ENCODE measurements at regions not wholly inside any gene's neighbourhood (a gene's known extent, or its start where the extent isn't known, plus 50 kb on each side); places are given as distances from the start of the nearest gene placed in this dataset.

DNA sequence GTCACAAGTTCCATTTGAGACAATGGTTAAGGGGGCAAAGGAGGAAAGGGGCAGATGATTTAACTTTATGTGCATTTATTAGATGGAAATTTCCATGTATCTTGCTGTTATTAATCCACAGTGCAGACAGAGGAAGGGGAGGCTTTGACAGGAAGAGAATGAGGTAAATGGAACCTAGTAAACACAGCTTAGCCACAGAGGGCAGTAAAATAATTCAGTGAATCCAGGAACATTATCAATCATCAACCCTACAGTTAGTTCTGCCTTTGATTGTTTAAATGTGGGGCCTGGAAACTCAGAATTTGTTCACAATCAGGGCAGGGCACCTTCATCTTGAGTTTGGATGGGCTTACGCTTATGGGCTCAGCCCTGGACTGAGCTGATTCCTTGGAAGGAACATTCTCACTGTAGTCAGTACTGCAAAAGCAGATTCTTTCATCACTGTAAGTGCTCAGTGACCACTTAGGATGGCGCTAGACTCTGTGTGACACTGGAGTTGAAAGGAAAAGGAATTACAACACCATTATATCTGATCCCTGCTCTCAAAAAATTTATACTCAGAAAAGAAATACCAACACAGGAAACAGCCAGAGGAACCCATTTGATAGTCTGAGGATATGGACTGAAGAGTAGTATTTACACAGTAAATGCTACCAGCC, 169.5 kb downstream of the PIK3R1 start:
- H3K4me1 ChIP-seq (ENCODE audit: insufficient read depth) = no peaks in the 10 kb centered on the region
- DNase-seq (ENCODE audit: extremely low spot score) = no peak
- 93% methylated on average over 2 of the region's 2 CpGs for WGBS
- H3K4me3 ChIP-seq (ENCODE audit: low read depth, low read length) = no peak overlapping the region
- H3K27ac ChIP-seq (ENCODE audit: low read depth) = no peak overlapping the region
- H3K36me3 ChIP-seq (ENCODE audit: insufficient read depth) = no peaks in the 10 kb centered on the region

DNA sequence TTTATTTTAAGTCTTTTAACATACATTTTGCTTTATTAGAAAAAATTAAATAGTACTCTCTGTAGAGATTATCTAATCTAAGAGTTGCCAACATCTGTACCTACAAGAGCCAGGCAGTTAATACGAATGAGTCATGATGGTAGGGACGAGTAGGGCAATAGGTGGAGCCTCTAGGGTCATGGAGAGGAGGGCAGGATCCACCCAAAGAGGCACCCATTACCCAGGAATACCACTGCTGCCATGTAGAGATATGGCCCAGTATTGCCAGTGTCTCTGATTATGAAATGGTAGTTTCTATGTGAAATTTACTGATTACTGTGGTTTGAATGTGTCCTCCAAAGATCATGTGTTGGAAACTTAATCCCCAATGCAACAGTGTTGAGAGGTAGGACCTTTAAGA, 170.4 kb downstream of the PIK3R1 start:
- H3K4me1 ChIP-seq (ENCODE audit: insufficient read depth) = no peaks in the 10 kb centered on the region
- H3K4me3 ChIP-seq (ENCODE audit: low read depth, low read length) = no peak overlapping the region
- no peak overlapping the region for H3K27ac ChIP-seq (ENCODE audit: low read depth)
- WGBS = 84% methylated on average over 2 of the region's 2 CpGs
- no peak for DNase-seq (ENCODE audit: extremely low spot score)
- H3K36me3 ChIP-seq (ENCODE audit: insufficient read depth) = no peaks in the 10 kb centered on the region

DNA sequence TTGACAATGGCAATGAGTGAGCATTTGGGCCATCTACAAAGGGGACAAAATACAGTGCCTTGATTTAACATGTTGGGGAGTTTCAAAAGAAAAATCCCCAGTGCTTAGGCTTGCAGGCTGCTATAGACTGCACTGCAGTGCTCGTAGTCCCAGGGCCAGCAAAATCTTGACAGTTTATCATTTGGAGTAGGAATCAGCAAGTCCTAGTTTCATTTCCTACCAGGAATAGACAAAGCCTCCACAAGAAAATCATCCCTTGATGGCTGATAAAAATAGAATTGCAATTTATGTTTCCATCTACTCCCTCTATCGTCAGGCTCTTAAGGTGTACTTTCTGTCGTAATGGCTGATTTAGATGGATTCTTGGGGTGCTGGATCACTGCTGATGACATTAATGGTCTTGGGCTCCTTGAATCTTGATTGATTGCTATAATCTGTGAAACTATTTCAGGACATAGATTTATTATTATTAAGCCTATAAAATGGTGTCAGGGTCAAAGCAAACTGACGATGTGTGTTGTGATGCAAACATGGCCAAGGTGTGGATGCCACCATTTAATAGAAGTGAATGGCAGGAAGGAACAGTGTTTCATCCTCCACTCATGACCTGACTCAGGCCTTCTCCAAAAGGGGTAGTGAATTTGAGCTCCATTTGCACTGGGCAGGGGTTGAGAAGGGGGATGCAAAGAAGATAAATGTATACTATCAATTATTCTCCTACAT, 171.7 kb downstream of the PIK3R1 start:
- H3K4me3 ChIP-seq (ENCODE audit: low read depth, low read length) = no peak overlapping the region
- no peak overlapping the region for H3K27ac ChIP-seq (ENCODE audit: low read depth)
- H3K4me1 ChIP-seq (ENCODE audit: insufficient read depth) = no peaks in the 10 kb centered on the region
- 96% methylated on average over 4 of the region's 4 CpGs for WGBS
- no peak for DNase-seq (ENCODE audit: extremely low spot score)
- H3K36me3 ChIP-seq (ENCODE audit: insufficient read depth) = no peaks in the 10 kb centered on the region

DNA sequence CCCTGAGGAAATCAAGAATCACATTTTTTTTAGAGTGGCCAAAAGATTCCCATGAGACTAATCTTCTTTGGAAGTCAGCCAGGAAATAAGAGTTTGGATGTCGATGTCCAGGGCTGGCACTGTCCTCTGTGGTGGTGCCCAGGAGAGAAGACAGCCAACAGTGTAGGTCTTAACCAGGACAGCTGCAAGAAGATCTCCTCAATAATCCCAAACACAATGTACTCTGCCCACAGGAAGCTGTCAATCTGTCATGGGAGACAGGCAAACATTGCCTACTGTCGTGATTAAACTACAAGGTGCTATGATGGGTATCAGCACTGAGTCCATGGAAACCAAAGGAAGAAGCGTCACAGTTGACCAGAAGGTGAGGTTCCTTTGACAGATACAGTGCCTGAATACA, 174.1 kb downstream of the PIK3R1 start:
- WGBS = 66% methylated on average over 3 of the region's 3 CpGs
- Histone ChIP-seq H3K36me3 (ENCODE audit: insufficient read depth) (no peaks in the 10 kb centered on the region), H3K4me1 (ENCODE audit: insufficient read depth) (no peaks in the 10 kb centered on the region), H3K4me3 (ENCODE audit: low read depth, low read length) (no peak overlapping the region), H3K27ac (ENCODE audit: low read depth) (no peak overlapping the region)
- DNase-seq (ENCODE audit: extremely low spot score) = no peak

DNA sequence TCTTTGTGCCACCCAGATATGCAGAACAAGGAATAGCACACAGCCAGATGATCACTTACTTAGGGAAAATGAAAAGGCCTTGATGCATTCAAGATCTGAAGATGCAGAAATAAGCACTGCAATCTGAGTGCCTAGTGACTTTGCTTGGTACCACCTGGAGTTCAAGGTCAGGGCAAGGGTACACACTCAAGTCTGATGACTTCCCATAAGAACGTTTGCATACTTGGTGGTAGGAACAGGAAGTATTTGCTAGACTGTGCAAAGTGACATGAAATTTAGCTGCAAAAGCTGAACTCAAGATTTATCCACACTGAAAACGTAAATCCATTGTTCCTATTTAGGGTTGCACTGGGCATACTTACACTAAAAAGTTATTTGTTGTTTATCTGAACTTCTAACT, 177.1 kb downstream of the PIK3R1 start:
- Histone ChIP-seq H3K27ac (ENCODE audit: low read depth) (no peak overlapping the region), H3K4me3 (ENCODE audit: low read depth, low read length) (no peak overlapping the region), H3K4me1 (ENCODE audit: insufficient read depth) (peaks cover 2% of the 10 kb centered on the region), H3K36me3 (ENCODE audit: insufficient read depth) (no peaks in the 10 kb centered on the region)
- DNase-seq (ENCODE audit: extremely low spot score) = no peak
- 61% methylated on average over 2 of the region's 2 CpGs for WGBS

DNA sequence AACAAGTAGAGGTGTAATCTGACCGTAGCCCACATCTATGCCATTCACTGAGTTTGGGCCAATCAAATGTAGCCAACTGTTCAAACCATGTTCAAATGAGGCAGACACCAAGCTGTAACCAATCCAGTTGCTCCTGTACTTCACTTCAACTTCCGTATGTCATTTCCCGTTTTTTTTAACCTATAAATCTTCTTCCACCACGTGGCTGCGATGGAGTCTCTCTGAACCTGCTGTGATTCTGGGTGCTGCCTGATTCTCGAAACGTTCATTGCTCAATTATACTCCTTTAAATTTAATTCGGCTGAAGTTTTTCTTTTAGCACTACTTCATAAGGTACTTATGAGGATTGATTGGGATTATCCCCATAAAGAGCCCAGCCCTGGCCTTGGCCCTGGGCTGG, 179.7 kb downstream of the PIK3R1 start:
- 94% methylated on average over 8 of the region's 8 CpGs for WGBS
- no peak overlapping the region for H3K27ac ChIP-seq (ENCODE audit: low read depth)
- H3K4me3 ChIP-seq (ENCODE audit: low read depth, low read length) = no peak overlapping the region
- H3K36me3 ChIP-seq (ENCODE audit: insufficient read depth) = no peaks in the 10 kb centered on the region
- DNase-seq (ENCODE audit: extremely low spot score) = no peak
- H3K4me1 ChIP-seq (ENCODE audit: insufficient read depth) = peaks cover 2% of the 10 kb centered on the region

DNA sequence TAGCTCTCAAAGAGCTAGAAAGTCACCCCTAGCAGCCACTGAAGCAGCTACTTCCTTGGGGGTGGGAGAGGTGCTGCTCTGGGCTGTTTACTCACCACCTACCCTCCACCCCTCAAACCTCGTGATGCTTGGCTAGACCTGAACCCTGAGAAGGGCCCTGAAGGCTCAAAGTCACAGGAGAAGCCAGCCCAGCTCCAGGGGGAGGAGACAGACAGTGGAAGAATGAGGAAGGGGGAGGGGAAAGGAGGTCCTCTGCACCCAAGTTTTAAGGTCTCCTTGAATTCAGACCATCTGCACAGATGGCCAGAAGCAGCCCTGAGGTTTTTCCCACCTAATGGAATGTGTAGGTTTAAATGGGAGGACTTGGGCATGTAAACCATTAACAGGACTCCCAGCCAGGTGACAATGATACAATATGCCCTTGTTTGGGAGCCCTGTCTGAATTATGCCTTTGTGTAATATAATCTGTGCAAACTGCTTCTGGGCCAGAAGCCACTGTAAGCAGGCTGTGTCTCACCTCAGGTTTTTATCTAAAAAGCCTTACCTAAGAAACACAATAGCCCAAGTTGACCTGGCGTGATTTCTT, 180.5 kb downstream of the PIK3R1 start:
- Histone ChIP-seq H3K27ac (ENCODE audit: low read depth) (no peak overlapping the region), H3K36me3 (ENCODE audit: insufficient read depth) (no peaks in the 10 kb centered on the region), H3K4me1 (ENCODE audit: insufficient read depth) (peaks cover 2% of the 10 kb centered on the region), H3K4me3 (ENCODE audit: low read depth, low read length) (no peak overlapping the region)
- DNase-seq (ENCODE audit: extremely low spot score) = no peak
- 81% methylated on average over 2 of the region's 2 CpGs for WGBS

DNA sequence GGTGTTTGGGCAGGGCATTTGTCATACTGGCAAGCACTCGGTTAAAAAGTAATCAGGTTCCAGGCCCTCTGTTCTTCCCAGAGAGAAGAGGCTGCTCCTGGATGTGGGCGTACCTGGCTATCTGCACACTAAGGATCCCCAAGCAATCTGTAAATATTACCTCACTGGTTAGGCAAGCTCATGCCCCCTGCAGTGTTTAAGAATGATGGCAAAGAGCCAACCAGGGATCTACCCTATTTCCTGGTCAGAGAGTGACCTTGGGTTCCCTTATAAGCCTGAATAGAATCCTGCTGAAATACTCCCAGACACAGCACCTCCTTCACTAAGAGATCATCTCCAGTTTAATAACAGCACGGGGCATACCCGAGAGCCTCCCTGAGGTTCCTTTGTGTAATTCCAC, 181.2 kb downstream of the PIK3R1 start:
- no peak overlapping the region for H3K4me3 ChIP-seq (ENCODE audit: low read depth, low read length)
- peaks cover 2% of the 10 kb centered on the region for H3K4me1 ChIP-seq (ENCODE audit: insufficient read depth)
- no peak overlapping the region for H3K27ac ChIP-seq (ENCODE audit: low read depth)
- no peak for DNase-seq (ENCODE audit: extremely low spot score)
- no peaks in the 10 kb centered on the region for H3K36me3 ChIP-seq (ENCODE audit: insufficient read depth)
- WGBS = 86% methylated on average over 4 of the region's 4 CpGs

DNA sequence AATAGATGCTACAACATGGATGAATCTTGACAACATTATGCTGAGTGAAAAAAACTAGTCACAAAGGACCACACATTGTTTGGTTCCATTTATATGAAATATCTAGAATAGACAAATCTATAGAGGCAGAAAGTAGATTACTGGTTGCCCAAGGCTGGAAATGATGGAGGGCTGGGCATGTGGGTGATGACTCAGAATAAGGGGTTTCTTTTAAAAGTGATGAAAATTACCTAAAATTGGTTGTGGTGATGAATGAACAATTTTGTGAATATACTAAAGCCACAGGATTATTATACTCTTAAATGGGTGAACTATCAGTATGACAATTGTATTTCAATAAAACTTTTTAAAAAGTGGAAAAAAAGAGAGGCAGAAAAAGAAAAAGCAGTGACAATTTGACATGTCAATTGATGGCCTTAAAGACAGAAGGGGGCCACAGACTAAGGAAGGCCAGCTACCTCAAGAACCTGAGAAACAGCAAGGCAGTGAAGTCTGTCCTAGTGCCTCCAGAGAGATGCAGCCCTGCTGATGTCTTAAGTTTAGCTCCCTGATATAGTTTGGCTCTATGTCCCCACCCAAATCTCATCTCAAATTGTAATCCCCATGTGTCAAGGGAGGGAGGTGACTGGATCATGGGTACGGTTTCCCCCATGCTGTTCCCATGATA, 182.7 kb downstream of the PIK3R1 start:
- no peaks in the 10 kb centered on the region for H3K36me3 ChIP-seq (ENCODE audit: insufficient read depth)
- no peak for DNase-seq (ENCODE audit: extremely low spot score)
- H3K27ac ChIP-seq (ENCODE audit: low read depth) = no peak overlapping the region
- 72% methylated on average over 1 of the region's 1 CpG for WGBS
- H3K4me3 ChIP-seq (ENCODE audit: low read depth, low read length) = no peak overlapping the region
- H3K4me1 ChIP-seq (ENCODE audit: insufficient read depth) = peaks cover 2% of the 10 kb centered on the region

DNA sequence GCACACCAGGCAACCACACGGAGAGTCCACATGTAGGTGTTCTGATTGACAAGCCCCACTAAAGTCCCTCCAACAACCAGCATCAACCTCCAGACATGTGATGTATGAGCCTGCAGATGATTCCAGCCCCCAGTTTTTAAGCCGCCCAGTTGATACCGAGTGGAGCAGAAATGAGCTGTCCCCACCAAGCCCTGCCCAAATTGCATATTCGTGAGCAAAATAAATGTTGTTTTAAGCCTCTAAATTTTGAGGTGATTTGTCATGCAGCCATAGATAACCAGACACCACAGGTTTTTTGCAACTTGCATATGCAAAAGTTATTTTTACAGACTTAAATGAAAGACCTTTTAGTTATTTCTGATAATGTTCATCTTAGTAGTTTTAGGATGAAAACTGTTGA, 187.7 kb downstream of the PIK3R1 start:
- 78% methylated on average over 4 of the region's 4 CpGs for WGBS

DNA sequence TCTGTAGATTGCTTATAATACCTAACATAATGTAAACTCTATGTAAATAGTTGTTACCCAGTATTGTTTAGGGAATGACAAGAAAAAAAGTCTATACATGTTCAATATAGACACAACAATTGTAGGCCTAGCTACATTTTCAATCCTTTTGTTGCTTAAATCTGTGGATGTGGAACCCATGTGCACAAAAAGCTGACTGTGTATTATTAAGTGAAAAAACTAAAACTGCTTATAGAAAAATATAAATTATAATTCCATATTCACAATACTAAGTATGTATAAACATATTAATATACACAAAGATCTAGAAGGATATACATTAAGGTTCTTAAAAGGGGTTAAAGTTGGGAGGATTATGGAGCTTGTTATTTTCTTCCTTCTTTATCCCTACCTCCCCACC, 188.7 kb downstream of the PIK3R1 start:
- Histone ChIP-seq H3K4me3 (ENCODE audit: low read depth, low read length) (no peak overlapping the region), H3K27ac (ENCODE audit: low read depth) (no peak overlapping the region), H3K36me3 (ENCODE audit: insufficient read depth) (no peaks in the 10 kb centered on the region), H3K4me1 (ENCODE audit: insufficient read depth) (no peaks in the 10 kb centered on the region)
- no peak for DNase-seq (ENCODE audit: extremely low spot score)

More for the DNA sequence above, 187.7 kb downstream of the PIK3R1 start:
- DNase-seq (ENCODE audit: extremely low spot score) = no peak
- Histone ChIP-seq H3K36me3 (ENCODE audit: insufficient read depth) (no peaks in the 10 kb centered on the region), H3K4me3 (ENCODE audit: low read depth, low read length) (no peak overlapping the region), H3K27ac (ENCODE audit: low read depth) (no peak overlapping the region), H3K4me1 (ENCODE audit: insufficient read depth) (no peaks in the 10 kb centered on the region)

DNA sequence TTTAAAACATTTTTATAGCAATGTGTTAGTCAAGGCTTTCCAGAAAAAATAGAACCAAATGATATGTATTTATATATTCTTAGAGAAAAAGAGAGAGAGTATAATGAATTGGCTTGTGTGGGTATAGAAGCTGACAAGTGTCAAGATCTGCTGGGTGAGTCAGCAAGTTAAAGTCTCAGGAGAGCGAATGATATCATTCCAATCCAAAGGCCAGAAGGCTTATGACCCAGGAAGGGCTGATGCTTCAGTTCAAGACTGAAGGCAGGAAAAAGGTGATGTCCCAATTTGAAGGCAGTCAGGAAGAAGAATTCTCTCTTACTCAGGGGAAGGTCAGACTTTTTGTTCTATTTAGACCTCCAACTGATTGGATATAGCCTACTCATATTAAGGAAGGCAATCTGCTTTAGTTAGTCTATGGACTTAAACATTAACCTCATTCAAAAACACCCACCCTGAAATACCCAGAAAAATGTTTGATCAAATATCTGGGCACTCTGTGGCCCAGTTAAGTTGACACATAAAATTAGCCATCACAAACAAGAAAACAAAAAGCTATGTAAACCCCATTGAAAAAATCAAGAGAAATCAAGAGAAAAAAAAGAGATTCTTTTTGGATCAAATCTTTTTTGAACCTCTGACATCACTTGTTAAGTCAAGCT, 189.6 kb downstream of the PIK3R1 start:
- Histone ChIP-seq H3K4me1 (ENCODE audit: insufficient read depth) (no peaks in the 10 kb centered on the region), H3K36me3 (ENCODE audit: insufficient read depth) (no peaks in the 10 kb centered on the region), H3K27ac (ENCODE audit: low read depth) (no peak overlapping the region), H3K4me3 (ENCODE audit: low read depth, low read length) (no peak overlapping the region)
- no peak for DNase-seq (ENCODE audit: extremely low spot score)
- 78% methylated on average over 1 of the region's 1 CpG for WGBS

DNA sequence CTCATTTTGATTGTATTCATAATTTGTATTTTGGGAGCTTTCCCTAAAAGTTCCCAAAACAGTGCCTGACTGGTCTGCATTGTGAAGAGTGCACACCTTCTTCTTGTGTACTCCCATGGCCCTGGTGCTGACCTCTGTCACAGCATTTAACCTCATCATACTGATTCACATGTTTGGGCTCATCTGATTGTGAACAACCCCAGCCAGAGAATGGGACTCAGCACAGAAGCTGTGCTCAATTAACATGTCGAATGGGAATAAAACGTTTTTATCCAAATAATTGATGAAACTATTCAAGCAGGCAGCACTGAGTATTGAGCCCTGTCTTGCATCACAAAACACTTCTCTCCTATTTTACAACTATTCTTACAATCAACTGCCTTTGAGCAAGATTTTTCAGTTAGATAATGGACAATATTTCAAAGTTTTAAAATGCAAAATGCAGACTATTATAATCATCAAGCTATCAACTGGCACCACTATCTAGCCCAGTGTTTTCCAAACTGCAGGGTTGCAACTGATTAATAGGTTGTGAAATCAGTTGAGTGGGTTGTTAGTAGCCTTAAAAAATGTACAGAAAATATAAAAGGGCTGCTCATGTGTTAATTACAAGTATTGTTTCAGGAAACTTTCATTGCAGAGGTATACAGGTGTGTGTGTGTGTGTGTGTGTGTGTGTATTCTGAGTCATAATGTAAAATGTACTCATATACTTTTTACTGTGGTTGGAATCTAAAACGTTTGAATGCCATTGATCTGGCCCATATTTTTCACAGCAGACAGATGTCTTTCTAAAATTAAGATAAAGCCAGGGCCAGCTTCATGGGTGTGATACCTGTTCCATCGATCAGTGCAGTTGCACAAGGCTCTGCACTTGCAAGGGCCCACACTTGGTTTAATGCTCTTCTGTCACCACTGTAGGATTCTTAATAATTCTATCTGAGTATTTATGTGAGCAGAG, 190.5 kb downstream of the PIK3R1 start:
- no peak overlapping the region for H3K27ac ChIP-seq (ENCODE audit: low read depth)
- WGBS = 54% methylated on average over 4 of the region's 4 CpGs
- DNase-seq (ENCODE audit: extremely low spot score) = no peak
- no peaks in the 10 kb centered on the region for H3K36me3 ChIP-seq (ENCODE audit: insufficient read depth)
- no peaks in the 10 kb centered on the region for H3K4me1 ChIP-seq (ENCODE audit: insufficient read depth)
- H3K4me3 ChIP-seq (ENCODE audit: low read depth, low read length) = no peak overlapping the region

All from urinary bladder (tissue), 3 donors.